HEK293 (cell line): ENCODE measurements at regions not wholly inside any gene's neighbourhood (a gene's known extent, or its start where the extent isn't known, plus 50 kb on each side); places are given as distances from the start of the nearest gene placed in this dataset.

Experiments
- CTCF ChIA-PET: fragments of 350-600 bp; formaldehyde crosslinking; extraction: SDS; loops from one replicate; lab custom pipeline; 2021; ENCODE audit warnings: antibody characterized with exemption; lab: Yijun Ruan, JAX
- POLR2A ChIA-PET: fragments of 300-600 bp; formaldehyde crosslinking; extraction: SDS; loops from one replicate; lab custom pipeline; 2020; ENCODE audit warnings: antibody characterized with exemption, inconsistent platforms; lab: Yijun Ruan, JAX
- H3K27ac ChIP-seq: fragments of 200-500 bp; sonication (Bioruptor generic); 2 replicates; pipeline ENCODE4 v1.5.1; 2014; ENCODE audit warnings: low read depth, low read length, control low read depth, inconsistent platforms; ENCODE audit errors: extremely low read depth
- H3K36me3 ChIP-seq, 2 experiments: fragments of 200-500 bp in 1 of 2; sonication (Bioruptor generic) in 1 of 2; 1 replicate in 1 of 2; 2 replicates in 1 of 2; pipeline ENCODE4 v1.5.1; 2014 to 2017; ENCODE audit warnings: inconsistent platforms in 2 of 2, low read length in 2 of 2; ENCODE audit not compliant: control insufficient read depth in 2 of 2, insufficient read depth in 1 of 2
- H3K4me1 ChIP-seq: fragments of 200-500 bp; sonication (Bioruptor generic); 2 replicates; pipeline ENCODE4 v1.5.1; 2014; ENCODE audit warnings: mild to moderate bottlenecking, low read length, inconsistent platforms; ENCODE audit not compliant: control insufficient read depth, insufficient read depth
- H3K4me3 ChIP-seq: 2 replicates; pipeline ENCODE4 v1.5.1; 2011; ENCODE audit warnings: low read depth, mild to moderate bottlenecking, control low read depth, low read length, moderate library complexity
- H3K9me3 ChIP-seq: fragments of 200-500 bp; sonication (Bioruptor generic); 2 replicates; pipeline ENCODE4 v1.5.1; 2014; ENCODE audit warnings: low read depth, low read length, inconsistent platforms; ENCODE audit not compliant: control insufficient read depth, insufficient read depth
- GFI1B ChIP-seq: fragments of 450-650 bp; formaldehyde crosslinking; IDR thresholded peaks from 2 replicates; pipeline ENCODE4 v1.5.1; 2016; ENCODE audit warnings: missing biosample characterization, missing genetic modification characterization
- KLF7 ChIP-seq: fragments of 450-650 bp; formaldehyde crosslinking; IDR thresholded peaks from 2 replicates; pipeline ENCODE4 v1.5.1; 2016; ENCODE audit warnings: missing biosample characterization, missing genetic modification characterization, borderline replicate concordance
- ZFHX2 ChIP-seq: fragments of 450-650 bp; formaldehyde crosslinking; conservative IDR thresholded peaks from 2 replicates; pipeline ENCODE4 v1.5.1; 2016; ENCODE audit warnings: missing biosample characterization, missing genetic modification characterization
- ZNF174 ChIP-seq: fragments of 450-650 bp; formaldehyde crosslinking; IDR thresholded peaks from 2 replicates; pipeline ENCODE4 v1.5.0; 2017; ENCODE audit warnings: missing biosample characterization, mild to moderate bottlenecking, missing genetic modification characterization
- ZNF221 ChIP-seq: fragments of 450-650 bp; formaldehyde crosslinking; IDR thresholded peaks from 2 replicates; pipeline ENCODE4 v1.5.1; 2017; ENCODE audit warnings: missing biosample characterization, missing genetic modification characterization, borderline replicate concordance
- ZNF37A ChIP-seq: fragments of 450-650 bp; IDR thresholded peaks from 2 replicates; pipeline ENCODE4 v1.5.1; 2018; ENCODE audit warnings: missing biosample characterization, missing genetic modification characterization
- ZNF514 ChIP-seq: fragments of 450-650 bp; formaldehyde crosslinking; IDR thresholded peaks from 2 replicates; pipeline ENCODE4 v1.5.1; 2016; ENCODE audit warnings: missing biosample characterization, missing genetic modification characterization
- ZNF561 ChIP-seq: fragments of 450-650 bp; IDR thresholded peaks from 2 replicates; pipeline ENCODE4 v1.5.1; 2018; ENCODE audit warnings: missing biosample characterization, missing genetic modification characterization, borderline replicate concordance
- ZNF610 ChIP-seq: fragments of 450-650 bp; formaldehyde crosslinking; IDR thresholded peaks from 2 replicates; pipeline ENCODE4 v1.5.1; 2016; ENCODE audit warnings: missing biosample characterization, missing genetic modification characterization, borderline replicate concordance
- ZNF626 ChIP-seq: fragments of 450-650 bp; sonication (Bioruptor Pico); formaldehyde crosslinking; IDR thresholded peaks from 2 replicates; pipeline ENCODE4 v1.5.1; 2018; ENCODE audit warnings: missing biosample characterization, missing genetic modification characterization, inconsistent platforms
- ZNF707 ChIP-seq: fragments of 450-650 bp; formaldehyde crosslinking; IDR thresholded peaks from 2 replicates; pipeline ENCODE4 v1.5.1; 2016; ENCODE audit warnings: missing biosample characterization, missing genetic modification characterization
- ZNF76 ChIP-seq: fragments of 450-650 bp; formaldehyde crosslinking; IDR thresholded peaks from 2 replicates; pipeline ENCODE4; 2016; ENCODE audit warnings: low read depth, missing biosample characterization, missing genetic modification characterization, borderline replicate concordance
- ZNF837 ChIP-seq: fragments of 450-650 bp; formaldehyde crosslinking; IDR thresholded peaks from 2 replicates; pipeline ENCODE4 v1.5.1; 2016; ENCODE audit warnings: missing biosample characterization, missing genetic modification characterization
- ZXDB ChIP-seq: fragments of 450-650 bp; formaldehyde crosslinking; IDR thresholded peaks from 2 replicates; pipeline ENCODE4 v1.5.1; 2016; ENCODE audit warnings: missing biosample characterization, missing genetic modification characterization
- TF ChIP-seq, protein P1 (sequence below): fragments of 450-650 bp; formaldehyde crosslinking; IDR thresholded peaks from 2 replicates; pipeline ENCODE4 v1.5.1; 2016; ENCODE audit warnings: missing biosample characterization, missing genetic modification characterization, low read depth
- TF ChIP-seq, protein P2 (sequence below): fragments of 450-650 bp; formaldehyde crosslinking; IDR thresholded peaks from 2 replicates; pipeline ENCODE4 v1.5.1; 2017; ENCODE audit warnings: missing biosample characterization, missing genetic modification characterization
- TF ChIP-seq, protein P3 (sequence below): fragments of 450-650 bp; formaldehyde crosslinking; IDR thresholded peaks from 2 replicates; pipeline ENCODE4; 2016; ENCODE audit warnings: missing biosample characterization, missing genetic modification characterization
- TF ChIP-seq, protein P4 (sequence below): fragments of 450-650 bp; formaldehyde crosslinking; IDR thresholded peaks from 2 replicates; pipeline ENCODE4 v1.5.1; 2017; ENCODE audit warnings: missing biosample characterization, missing genetic modification characterization
- TF ChIP-seq, protein P5 (sequence below): fragments of 450-650 bp; formaldehyde crosslinking; IDR thresholded peaks from 2 replicates; pipeline ENCODE4 v1.5.1; 2016; ENCODE audit warnings: missing biosample characterization, missing genetic modification characterization
- TF ChIP-seq, protein P6 (sequence below): fragments of 450-650 bp; formaldehyde crosslinking; IDR thresholded peaks from 2 replicates; pipeline ENCODE4 v1.5.1; 2017; ENCODE audit warnings: missing biosample characterization, missing genetic modification characterization
- TF ChIP-seq, protein P7 (sequence below): fragments of 450-650 bp; formaldehyde crosslinking; IDR thresholded peaks from 2 replicates; pipeline ENCODE4 v1.5.1; 2016; ENCODE audit warnings: missing biosample characterization, missing genetic modification characterization

DNA sequence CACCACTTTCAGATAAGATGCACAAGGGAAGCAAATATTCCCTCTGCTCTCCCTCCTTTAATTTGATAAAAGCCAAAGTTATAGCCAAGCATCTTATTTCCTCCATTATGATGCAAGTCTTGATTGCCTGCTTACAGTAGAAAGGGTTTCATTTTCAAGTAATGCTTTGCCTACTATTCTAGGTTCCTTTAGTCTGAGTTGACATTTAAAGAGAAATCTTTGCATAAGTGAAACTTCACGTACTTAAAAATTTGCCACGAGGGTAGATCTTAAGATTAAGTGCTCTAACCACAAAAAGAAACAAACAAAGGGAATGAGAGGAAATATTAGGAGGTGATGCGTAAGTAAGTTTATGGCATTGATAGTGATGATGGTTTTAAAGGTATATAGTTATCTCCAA is 78.1 kb upstream of the VWDE start (continued):
- TF ChIP-seq, protein P1, sequence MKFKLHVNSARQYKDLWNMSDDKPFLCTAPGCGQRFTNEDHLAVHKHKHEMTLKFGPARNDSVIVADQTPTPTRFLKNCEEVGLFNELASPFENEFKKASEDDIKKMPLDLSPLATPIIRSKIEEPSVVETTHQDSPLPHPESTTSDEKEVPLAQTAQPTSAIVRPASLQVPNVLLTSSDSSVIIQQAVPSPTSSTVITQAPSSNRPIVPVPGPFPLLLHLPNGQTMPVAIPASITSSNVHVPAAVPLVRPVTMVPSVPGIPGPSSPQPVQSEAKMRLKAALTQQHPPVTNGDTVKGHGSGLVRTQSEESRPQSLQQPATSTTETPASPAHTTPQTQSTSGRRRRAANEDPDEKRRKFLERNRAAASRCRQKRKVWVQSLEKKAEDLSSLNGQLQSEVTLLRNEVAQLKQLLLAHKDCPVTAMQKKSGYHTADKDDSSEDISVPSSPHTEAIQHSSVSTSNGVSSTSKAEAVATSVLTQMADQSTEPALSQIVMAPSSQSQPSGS (tag by site-specific recombination) = no peak
- TF ChIP-seq, protein P2, sequence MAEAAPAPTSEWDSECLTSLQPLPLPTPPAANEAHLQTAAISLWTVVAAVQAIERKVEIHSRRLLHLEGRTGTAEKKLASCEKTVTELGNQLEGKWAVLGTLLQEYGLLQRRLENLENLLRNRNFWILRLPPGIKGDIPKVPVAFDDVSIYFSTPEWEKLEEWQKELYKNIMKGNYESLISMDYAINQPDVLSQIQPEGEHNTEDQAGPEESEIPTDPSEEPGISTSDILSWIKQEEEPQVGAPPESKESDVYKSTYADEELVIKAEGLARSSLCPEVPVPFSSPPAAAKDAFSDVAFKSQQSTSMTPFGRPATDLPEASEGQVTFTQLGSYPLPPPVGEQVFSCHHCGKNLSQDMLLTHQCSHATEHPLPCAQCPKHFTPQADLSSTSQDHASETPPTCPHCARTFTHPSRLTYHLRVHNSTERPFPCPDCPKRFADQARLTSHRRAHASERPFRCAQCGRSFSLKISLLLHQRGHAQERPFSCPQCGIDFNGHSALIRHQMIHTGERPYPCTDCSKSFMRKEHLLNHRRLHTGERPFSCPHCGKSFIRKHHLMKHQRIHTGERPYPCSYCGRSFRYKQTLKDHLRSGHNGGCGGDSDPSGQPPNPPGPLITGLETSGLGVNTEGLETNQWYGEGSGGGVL (tag by site-specific recombination) = no peak

DNA sequence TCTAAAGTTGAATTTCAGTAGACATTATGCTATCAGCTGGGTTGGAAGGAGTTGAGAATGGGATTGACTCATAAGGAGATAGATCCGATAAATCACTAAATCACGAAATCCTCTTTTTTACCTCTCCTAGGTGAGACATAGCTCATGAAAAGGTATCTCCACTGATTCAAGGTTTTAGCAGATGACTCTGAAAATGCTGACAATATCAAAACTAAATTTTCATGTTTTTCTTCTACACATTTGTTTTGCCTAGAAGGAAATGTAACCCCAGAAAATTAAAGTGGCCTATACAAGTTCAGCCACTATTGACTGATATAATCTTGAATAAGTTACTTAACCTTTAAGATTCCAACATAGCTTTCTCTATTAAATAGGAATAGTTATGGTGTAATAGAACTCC is 82.2 kb upstream of the VWDE start:
- no peaks in the 10 kb centered on the region for H3K36me3 ChIP-seq
- TF ChIP-seq ZNF221 (no peak), ZNF837 (no peak), ZNF174 (tag by site-specific recombination) (no peak), ZNF610 (tag by site-specific recombination) (no peak), ZXDB (no peak), ZNF561 (tag by site-specific recombination) (no peak), ZNF626 (no peak), ZNF514 (tag by site-specific recombination) (no peak), ZNF707 (no peak), ZNF37A (tag by site-specific recombination) (no peak), ZNF76 (tag by site-specific recombination) (no peak), ZFHX2 (no peak)
- TF ChIP-seq, protein P3, sequence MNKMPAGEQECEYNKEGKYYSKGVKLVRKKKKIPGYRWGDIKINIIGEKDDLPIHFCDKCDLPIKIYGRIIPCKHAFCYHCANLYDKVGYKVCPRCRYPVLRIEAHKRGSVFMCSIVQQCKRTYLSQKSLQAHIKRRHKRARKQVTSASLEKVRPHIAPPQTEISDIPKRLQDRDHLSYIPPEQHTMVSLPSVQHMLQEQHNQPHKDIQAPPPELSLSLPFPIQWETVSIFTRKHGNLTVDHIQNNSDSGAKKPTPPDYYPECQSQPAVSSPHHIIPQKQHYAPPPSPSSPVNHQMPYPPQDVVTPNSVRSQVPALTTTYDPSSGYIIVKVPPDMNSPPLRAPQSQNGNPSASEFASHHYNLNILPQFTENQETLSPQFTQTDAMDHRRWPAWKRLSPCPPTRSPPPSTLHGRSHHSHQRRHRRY = no peak
- TF ChIP-seq, protein P4, sequence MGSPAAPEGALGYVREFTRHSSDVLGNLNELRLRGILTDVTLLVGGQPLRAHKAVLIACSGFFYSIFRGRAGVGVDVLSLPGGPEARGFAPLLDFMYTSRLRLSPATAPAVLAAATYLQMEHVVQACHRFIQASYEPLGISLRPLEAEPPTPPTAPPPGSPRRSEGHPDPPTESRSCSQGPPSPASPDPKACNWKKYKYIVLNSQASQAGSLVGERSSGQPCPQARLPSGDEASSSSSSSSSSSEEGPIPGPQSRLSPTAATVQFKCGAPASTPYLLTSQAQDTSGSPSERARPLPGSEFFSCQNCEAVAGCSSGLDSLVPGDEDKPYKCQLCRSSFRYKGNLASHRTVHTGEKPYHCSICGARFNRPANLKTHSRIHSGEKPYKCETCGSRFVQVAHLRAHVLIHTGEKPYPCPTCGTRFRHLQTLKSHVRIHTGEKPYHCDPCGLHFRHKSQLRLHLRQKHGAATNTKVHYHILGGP (tag by site-specific recombination) = no peak
- no peaks in the 10 kb centered on the region for H3K9me3 ChIP-seq
- H3K27ac ChIP-seq = no peak overlapping the region
- POLR2A ChIA-PET = no interaction called here
- H3K4me3 ChIP-seq = no peak overlapping the region
- no peaks in the 10 kb centered on the region for H3K4me1 ChIP-seq
- CTCF ChIA-PET = interaction anchor here (1.0 to 1.5 kb wide), 3 partner anchors 10 to 49 kb away, joined by 3 to 9 read pairs (median 4); no protein-coding TSS in a partner anchor

DNA sequence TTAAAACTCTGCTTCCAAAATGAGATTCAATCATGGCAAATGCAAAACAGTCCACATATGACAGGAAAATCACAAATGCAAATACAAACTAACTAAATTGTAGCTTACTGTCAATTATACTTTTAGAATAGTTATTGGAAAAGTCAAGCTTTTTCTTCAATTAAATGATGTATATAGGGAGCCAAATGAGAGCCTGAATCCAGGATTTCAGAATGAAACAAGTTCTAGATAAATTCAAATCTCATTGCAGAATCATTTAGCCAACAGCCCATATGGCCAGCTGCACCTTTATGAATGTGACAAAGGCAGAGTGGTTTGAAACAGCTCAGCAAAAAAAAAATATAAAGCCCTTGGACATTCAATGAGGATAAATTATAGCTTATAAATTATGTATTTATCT is 82.2 kb upstream of the SCIN start:
- no peaks in the 10 kb centered on the region for H3K9me3 ChIP-seq
- ChIA-PET POLR2A (interaction anchor here (0.6 kb wide), 1 partner anchor 710 kb away, joined by 5 read pairs; no protein-coding TSS in a partner anchor), CTCF (interaction anchor here (0.6 to 2.1 kb wide), 11 partner anchors 8 to 642 kb away, joined by 3 to 41 read pairs (median 4); no protein-coding TSS in a partner anchor)
- H3K36me3 ChIP-seq = no peaks in the 10 kb centered on the region
- H3K27ac ChIP-seq = no peak overlapping the region
- H3K4me1 ChIP-seq = no peaks in the 10 kb centered on the region
- no peak overlapping the region for H3K4me3 ChIP-seq
- TF ChIP-seq ZXDB (no peak), GFI1B (tag by site-specific recombination) (no peak), KLF7 (tag by site-specific recombination) (no peak)
- TF ChIP-seq, protein P5, sequence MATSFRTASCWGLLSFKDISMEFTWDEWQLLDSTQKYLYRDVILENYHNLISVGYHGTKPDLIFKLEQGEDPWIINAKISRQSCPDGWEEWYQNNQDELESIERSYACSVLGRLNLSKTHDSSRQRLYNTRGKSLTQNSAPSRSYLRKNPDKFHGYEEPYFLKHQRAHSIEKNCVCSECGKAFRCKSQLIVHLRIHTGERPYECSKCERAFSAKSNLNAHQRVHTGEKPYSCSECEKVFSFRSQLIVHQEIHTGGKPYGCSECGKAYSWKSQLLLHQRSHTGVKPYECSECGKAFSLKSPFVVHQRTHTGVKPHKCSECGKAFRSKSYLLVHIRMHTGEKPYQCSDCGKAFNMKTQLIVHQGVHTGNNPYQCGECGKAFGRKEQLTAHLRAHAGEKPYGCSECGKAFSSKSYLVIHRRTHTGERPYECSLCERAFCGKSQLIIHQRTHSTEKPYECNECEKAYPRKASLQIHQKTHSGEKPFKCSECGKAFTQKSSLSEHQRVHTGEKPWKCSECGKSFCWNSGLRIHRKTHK (tag by site-specific recombination) = no peak
- TF ChIP-seq, protein P6, sequence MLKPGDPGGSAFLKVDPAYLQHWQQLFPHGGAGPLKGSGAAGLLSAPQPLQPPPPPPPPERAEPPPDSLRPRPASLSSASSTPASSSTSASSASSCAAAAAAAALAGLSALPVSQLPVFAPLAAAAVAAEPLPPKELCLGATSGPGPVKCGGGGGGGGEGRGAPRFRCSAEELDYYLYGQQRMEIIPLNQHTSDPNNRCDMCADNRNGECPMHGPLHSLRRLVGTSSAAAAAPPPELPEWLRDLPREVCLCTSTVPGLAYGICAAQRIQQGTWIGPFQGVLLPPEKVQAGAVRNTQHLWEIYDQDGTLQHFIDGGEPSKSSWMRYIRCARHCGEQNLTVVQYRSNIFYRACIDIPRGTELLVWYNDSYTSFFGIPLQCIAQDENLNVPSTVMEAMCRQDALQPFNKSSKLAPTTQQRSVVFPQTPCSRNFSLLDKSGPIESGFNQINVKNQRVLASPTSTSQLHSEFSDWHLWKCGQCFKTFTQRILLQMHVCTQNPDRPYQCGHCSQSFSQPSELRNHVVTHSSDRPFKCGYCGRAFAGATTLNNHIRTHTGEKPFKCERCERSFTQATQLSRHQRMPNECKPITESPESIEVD (tag by site-specific recombination) = no peak
- TF ChIP-seq, protein P7, sequence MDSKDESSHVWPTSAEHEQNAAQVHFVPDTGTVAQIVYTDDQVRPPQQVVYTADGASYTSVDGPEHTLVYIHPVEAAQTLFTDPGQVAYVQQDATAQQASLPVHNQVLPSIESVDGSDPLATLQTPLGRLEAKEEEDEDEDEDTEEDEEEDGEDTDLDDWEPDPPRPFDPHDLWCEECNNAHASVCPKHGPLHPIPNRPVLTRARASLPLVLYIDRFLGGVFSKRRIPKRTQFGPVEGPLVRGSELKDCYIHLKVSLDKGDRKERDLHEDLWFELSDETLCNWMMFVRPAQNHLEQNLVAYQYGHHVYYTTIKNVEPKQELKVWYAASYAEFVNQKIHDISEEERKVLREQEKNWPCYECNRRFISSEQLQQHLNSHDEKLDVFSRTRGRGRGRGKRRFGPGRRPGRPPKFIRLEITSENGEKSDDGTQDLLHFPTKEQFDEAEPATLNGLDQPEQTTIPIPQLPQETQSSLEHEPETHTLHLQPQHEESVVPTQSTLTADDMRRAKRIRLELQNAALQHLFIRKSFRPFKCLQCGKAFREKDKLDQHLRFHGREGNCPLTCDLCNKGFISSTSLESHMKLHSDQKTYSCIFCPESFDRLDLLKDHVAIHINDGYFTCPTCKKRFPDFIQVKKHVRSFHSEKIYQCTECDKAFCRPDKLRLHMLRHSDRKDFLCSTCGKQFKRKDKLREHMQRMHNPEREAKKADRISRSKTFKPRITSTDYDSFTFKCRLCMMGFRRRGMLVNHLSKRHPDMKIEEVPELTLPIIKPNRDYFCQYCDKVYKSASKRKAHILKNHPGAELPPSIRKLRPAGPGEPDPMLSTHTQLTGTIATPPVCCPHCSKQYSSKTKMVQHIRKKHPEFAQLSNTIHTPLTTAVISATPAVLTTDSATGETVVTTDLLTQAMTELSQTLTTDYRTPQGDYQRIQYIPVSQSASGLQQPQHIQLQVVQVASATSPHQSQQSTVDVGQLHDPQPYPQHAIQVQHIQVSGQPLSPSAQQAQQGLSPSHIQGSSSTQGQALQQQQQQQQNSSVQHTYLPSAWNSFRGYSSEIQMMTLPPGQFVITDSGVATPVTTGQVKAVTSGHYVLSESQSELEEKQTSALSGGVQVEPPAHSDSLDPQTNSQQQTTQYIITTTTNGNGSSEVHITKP (tag by site-specific recombination) = no peak
